NCI-H1694 (cell line): ENCODE measurements at regions not wholly inside any gene's neighbourhood (a gene's known extent, or its start where the extent isn't known, plus 50 kb on each side); places are given as distances from the start of the nearest gene placed in this dataset.
"Not testable (repeated sequence)": the region's sequence is repeated elsewhere in the genome, so short reads cannot be mapped to it uniquely, and the experiment has no call there.

Source experiments
- DNase-seq: peaks from one replicate; lab custom pipeline; 2025; lab: John Stamatoyannopoulos, UW

DNA sequence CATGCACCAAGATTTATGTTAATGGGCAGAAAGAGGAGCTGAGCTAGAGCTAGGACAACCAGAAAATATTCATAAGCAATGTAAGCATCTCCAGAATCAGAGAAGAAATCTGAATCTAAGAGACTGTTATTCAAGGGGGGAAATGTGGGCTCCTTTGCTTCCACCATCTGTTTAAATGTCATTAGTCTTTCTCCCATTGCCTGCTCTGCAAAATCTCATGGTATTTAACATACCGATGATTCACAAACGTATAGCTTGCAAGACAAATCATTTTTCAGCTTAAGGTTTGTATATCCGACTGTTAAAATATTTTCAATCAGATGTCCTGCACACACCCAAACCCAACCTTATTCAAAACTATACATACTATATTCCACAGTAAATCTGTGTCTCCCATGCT is 133.4 kb upstream of the TACR3 start:
- no peak for DNase-seq

DNA sequence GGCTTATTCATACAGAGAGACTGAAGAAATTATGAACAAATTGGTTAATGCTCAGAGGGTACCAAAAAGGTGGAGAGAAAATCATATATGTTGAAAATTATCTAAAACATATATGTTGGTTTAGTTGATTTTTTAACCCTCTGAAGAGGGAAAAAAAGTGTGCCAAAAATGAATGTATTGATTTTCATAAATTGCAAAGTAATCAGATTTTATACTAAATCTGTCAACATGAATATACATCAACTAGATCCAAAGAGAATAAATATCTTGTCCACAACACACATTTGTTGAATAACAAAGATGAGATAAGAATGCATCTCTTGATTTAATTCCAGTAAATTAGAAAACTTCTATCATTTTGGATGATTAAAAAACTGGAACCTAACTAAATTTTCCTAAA is 125.3 kb upstream of the TACR3 start:
- no peak for DNase-seq

DNA sequence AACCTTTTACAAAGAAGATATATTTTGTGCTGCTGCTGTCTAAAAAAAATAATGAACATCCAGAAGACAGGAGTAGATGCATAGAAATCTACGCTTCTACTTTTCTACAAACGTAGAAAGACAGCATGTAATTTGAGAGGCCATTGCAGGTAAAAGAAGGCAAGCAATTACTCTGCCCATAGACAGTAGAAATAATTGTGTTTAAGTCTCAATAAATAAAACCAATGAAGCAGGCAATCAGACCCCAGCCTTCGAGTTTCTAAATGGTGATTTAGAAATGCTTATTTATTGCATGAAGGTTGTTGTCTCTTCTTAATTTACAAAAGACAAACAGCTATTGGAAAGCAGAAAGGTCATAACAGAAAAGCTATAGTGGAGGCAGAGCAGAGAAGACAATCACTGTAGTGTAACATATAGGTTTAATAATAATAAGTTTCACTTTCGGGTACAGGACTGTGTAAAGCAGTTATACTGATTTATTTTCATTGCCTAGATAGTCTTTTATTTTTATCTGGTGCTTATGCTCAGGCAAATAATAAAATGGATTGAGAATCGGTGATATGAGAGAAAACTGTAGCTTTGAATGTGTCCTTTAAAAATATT is 123.0 kb upstream of the TACR3 start:
- no peak for DNase-seq

DNA sequence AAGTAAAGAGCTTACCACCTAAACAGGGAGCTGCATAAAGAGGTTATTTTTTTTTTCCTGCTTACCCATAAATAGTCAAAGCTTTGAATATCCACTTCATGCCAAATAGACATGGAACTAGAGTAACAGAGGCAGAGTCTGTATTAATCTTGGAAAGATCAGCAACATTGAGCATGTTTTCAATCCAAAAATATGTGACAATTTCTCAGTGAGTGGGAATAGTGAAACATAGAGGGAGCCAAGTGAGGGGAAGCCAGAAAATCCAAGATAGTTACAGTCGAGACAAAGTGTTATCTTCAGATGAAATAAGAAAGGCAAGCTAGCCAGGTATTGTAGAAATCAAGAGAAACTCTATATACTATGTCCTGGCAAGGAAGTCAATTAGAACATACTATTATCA is 122.3 kb upstream of the TACR3 start:
- no peak for DNase-seq

DNA sequence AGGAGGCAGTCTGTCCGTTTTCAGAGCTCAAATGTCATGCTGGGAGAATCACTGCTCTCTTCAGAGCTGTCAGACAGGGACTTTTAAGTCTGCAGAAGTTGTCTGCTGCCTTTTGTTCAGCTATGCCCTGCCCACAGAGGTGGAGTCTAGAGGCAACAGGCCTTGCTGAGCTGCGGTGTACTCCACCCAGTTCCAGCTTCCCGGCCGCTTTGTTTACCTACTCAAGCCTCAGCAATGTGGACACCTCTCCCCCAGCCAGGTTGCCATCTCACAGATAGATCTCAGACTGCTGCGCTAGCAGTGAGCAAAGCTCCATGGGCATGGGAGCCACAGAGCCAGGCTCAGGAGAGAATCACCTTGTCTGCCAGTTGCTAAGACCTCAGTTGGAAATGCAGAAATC is 90.5 kb upstream of the TACR3 start:
- not testable (repeated sequence) for DNase-seq

DNA sequence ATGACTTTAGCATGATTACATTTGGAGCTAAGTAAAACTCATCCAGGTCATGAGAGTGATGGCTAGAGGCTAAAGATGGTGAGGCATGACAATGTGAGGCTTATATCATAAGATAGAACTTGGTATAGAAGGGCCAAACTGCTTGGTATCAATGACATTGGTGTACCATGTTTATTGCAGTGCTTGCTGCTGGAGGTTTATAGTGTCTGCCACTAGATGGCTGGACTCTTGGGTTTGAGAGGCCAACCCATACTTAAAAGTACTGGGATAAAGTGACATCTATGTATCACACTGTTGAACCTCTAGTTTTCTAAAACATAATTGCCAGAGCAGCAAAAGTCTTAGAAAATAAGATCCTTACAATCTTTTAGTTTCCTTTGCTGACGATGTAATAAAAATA is 83.0 kb upstream of the TACR3 start:
- no peak for DNase-seq

DNA sequence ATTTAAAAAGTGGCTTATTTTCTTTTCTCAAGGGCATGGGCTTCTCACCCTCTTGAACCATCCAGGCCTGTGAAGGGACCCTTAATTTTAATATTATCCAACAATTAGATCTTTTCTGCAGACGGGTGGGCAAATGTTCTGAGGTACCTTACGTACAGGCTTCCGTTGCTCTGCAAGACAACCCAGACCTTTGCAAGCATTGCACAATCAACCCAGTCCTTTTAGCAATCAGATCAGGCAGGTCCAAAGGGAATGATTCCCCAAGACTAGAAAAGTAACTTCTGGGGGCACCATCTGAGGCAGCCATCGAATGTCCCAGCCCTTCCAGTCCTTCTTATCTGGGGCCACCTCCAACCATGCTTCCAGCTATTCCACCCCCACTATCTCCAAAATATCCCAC is 67.3 kb upstream of the TACR3 start:
- DNase-seq: no peak

DNA sequence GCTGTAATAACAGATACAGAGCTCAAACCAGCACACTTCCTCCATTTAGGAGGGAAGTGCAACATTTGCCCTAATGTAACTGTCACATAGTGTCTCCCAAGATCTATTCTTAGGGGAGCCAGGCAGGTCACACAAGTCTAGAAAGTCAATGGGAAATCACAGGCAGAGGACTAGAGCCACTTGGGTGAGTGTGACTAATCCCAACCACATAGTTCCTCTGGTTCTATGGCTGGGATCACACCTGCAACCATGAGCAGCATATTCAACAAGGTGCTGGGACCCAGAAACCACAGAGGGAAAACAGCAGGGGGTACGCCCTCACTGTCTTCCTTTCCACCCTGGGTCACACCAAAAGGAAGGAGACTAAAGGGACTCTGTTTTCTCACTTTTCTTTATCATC is 66.8 kb upstream of the TACR3 start:
- no peak for DNase-seq

DNA sequence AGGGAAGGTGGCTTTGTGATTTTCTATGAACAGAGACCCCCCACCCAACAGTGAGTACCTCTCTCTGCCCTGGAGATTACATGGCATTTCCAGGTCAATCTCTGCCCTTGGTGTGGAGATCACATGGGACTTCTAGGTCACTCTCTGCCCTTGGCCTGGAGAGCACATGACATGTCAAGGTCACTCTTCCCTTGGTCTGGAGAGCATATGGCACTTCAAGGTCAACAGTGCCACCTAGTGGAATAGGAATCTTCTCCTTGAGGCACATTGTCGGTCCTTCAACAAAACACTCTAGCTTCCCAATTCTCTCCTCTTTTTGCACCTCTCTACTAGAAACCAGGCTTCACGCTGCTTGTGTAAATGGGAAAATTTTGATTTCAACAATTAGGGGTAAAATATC is 66.2 kb upstream of the TACR3 start:
- DNase-seq: no peak

DNA sequence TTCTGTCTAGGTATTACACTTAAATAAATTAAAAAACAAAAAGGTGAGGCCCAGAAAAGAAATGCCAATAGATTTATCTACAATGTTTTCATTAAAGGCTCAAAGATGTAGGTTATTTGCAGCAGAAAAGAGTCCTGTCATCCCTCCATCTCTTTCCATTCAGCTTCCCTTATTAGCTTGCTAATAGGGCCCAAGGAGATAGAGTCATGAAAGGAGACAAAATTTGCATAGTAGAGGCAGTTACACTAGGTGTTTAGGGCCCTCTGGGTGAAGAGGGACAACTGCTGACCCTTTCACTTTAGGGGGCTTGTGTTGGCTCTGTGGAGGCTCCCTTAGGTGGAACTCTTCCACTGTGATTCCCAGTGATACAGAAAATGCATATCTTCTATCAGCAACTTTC is 58.4 kb upstream of the TACR3 start:
- DNase-seq: no peak

DNA sequence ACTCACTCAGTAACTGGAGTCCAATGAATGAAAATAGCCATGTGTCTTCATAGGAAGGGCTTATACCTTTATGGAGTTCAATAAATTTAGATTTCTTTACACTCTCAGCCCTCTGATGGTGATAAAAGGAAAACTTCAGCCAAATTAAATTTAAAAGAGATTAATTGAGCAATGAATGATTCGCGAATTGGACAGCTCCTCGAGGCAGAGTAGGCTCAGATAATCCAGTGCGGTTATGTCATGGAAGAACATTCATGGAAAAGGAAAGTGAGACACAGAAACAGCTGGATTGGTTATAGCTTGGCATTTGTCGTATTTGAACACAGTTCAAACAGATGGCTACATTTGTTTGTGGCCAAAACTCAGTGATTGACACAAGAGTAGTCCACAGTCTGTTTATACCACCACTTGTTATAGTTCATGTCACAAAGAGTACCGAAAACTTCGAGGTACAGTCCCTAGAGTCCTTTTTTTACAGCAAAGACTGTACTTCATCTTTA is 54.6 kb upstream of the TACR3 start:
- no peak for DNase-seq

DNA sequence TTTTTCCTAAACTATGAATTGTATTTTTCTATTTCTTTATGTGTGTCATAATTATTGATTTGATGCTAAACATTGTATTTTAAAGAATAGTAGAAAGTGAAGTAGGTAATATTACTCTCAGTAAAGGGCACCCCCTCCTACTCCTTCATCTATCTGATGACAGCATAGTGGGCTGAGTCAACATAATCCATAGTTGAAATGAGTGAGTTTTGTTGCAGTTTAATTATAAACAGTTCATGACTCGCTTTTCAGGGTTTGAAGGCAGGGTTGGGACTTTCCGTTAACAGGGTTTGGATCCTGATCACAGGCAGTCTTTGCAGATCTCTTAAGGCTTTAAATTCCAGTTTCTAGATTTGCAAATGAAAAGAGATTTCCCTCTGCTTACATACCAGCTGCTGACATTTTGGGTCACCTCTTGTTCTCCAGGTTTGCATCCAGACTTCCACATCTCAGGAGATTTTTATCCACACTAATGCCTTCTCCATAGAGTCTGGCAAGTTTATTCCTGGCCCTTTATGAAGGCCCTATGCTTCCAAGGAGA is 54.0 kb upstream of the TACR3 start:
- DNase-seq: no peak
